CD4-positive, alpha-beta T cell treated with Interferon alpha-2 for 1 hour (primary cell): ENCODE measurements at regions not wholly inside any gene's neighbourhood (a gene's known extent, or its start where the extent isn't known, plus 50 kb on each side); places are given as distances from the start of the nearest gene placed in this dataset.
"Not testable (repeated sequence)": the region's sequence is repeated elsewhere in the genome, so short reads cannot be mapped to it uniquely, and the experiment has no call there.

Source experiments
- DNase-seq, 2 donors: peaks; one replicate each; pipeline ENCODE4 v3.0.0-alpha.2; 2020 to 2022

GRCh38 chr4:57993944-57994343 is 883.8 kb upstream of the IGFBP7 start:
- DNase-seq: no peak

DNA sequence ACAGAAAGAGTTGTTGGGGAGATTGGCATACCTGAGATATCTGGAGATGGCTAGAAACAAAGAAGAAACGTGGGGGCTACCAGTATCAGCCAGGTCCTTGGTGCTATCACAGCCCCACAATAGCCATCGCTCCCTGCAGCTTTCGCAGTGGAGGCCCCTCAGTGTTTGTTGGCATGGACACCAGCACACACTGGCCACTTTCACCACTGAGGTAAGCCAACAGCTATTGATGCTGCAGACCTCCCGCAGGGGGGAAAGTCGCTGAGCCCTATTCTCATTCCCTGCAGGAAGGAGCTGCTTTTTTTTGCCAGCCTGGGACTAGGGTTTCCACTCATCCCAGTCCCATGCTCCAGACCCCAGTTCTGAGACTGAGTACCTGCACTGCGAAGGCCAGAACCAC is 879.2 kb upstream of the IGFBP7 start:
- DNase-seq: no peak

DNA sequence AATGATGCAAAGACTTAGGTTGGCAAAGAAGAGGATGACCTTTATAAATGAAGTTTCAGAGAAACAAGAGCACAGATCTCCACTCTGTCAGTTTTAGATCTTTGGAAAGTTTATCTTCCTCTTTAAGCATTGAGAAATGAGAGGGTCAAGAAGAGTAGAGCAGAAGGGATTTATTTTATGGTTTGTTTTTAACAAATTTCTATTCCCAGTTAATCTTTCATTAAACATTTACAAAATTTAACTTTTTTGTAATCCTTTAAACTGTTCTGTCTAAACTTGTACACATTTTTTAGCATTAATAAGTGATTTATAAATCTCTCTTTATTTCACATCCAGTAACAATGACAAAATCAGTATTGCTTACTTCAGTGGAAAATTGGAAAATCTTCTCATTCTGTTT is 875.0 kb upstream of the IGFBP7 start:
- no peak for DNase-seq

GRCh38 chr4:57981123-57981522 is 870.9 kb upstream of the IGFBP7 start:
- no peak for DNase-seq

DNA sequence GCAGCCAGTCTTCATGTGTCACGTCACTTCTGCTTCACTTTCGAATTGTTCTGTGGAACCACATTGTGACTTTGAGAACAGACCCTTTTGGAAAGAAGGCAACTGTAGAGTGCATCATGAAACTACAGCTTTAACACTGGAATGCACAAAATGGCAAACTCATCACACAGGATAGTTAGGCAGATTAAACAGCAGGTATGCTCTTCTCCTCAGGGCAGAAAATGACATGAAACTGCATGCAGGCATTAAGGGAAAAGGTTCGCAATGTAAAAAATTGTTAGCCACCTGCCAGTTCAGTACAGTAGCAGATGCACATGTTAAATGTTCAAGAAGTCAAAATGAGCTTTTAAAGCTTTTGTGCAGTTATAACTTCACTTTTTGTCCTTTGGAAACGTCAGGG is 864.6 kb upstream of the IGFBP7 start:
- DNase-seq: no peak

- DNase-seq: no peak
These were observed 863.6 kb upstream of the IGFBP7 start for GRCh38 chr4:57973819-57974218.

- DNase-seq: no peak
These were observed 861.1 kb upstream of the IGFBP7 start for GRCh38 chr4:57971261-57971660.

DNA sequence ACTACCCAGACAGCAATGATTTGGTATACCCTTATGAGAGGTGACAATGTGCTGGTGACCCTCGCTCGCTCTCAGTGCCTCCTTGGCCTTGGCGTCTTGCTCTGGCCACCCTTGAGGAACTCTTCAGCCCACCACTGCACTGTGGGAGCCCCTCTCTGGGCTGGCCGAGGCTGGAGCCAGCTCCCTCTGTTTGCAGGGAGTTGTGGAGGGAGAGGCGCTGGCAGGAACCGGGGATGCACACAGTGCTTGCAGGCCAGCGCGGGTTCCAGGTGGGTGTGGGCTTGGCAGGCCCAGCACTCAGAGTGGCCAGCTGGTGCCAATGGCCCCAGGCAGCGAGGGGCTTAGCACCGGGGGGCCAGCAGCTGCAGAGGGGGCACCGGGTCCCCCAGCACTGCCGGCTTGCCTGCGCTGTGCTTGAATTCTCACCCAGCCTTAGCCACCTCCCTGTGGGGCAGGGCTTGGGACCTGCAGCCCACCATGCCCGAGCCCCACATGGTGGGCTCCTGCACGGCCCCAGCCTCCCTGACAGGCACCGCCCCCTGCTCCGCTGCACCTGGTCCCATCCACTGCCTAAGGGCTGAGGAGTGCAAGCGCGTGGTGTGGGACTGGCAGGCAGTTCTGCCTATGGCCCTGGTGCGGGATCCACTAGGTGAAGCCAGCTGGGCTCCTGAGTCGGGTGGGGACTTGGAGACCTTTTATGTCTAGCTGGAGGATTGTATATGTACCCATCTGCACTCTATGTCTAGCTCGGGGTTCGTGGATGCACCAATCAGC is 857.0 kb upstream of the IGFBP7 start:
- DNase-seq: no peak

- DNase-seq: not testable (repeated sequence)
These were observed 855.2 kb upstream of the IGFBP7 start for GRCh38 chr4:57965431-57965830.

- no peak for DNase-seq
These were observed 835.1 kb upstream of the IGFBP7 start for GRCh38 chr4:57945298-57945697.

DNA sequence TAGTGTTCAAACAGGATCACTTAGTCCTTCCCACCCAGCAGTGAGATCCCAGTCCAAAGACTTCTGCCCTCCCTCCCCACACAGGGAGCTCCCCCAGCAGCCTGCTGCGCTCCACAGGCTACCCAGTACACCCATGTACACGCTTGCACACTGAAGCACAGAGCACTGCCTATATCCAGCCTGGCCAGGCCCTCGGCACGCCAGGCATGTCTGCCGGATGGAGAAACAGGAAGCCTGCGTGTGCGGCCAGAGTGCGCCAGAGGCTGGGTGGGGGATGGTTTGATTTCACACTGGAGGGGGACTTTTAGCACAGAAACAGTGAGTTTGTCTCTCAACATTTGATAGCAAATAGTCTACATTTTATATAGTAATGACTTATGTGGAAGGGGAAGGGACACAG is 833.5 kb upstream of the IGFBP7 start:
- no peak for DNase-seq

DNA sequence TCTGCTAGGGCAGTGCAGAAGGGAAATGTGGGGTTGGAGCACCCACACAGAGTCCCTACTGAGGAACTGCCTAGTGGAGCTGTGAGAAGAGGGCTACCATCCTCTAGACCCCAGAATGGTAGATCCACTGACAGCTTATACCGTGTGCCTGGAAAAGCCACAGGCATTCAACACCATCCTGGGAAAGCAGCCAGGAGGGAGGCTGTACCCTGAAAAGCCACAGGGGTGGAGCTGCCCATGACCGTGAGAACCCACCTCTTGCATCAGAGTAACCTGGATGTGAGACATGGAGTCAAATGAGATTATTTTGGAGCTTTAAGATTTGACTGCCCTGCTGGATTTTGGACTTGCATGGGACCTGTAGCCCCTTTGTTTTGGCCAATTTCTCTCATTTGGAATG is 827.1 kb upstream of the IGFBP7 start:
- DNase-seq: not testable (repeated sequence)

DNA sequence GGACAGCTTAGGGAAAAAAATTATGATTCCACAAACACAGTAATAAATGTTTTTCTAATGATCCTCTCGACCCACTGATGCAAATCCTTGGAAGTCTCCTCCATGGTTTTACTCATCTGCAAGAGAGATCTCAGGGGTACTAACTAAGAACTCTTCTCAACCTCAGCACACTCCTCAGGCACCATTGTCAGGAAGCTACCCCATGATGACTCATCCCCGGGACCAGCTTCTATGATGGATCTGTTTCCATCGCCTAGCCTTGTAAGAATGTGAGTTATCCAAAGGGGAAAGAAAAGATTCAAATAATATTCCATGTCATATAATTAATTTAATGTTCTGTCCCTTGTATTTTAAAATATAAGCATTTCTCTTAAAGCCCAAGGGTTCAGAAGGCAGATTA is 816.1 kb upstream of the IGFBP7 start:
- DNase-seq: no peak

GRCh38 chr4:57924951-57925350 is 814.8 kb upstream of the IGFBP7 start:
- no peak for DNase-seq

GRCh38 chr4:57916479-57916878 is 806.3 kb upstream of the IGFBP7 start:
- DNase-seq: no peak

DNA sequence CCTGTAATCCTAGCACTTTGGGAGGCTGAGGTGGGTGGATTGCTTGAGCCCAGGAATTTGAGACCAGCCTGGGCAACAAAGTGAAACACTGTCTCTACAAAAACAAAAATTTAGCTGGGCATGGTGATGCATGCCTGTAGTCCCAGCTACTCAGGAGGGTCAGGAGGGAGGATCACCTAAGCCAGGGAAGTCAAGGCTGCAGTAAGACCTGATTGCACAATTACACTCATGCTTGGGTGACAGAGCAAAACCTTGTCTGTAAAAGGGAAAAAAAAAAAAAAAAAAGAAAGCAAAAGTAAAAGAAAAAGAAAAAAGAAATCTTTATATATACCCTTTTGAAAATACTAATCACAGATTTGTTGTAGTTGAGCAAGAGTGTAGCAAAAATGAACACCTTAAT is 801.0 kb upstream of the IGFBP7 start:
- no peak for DNase-seq

GRCh38 chr4:57910151-57910550 is 800.0 kb upstream of the IGFBP7 start:
- DNase-seq: no peak

- DNase-seq: no peak
These were observed 795.8 kb upstream of the IGFBP7 start for GRCh38 chr4:57905965-57906364.

DNA sequence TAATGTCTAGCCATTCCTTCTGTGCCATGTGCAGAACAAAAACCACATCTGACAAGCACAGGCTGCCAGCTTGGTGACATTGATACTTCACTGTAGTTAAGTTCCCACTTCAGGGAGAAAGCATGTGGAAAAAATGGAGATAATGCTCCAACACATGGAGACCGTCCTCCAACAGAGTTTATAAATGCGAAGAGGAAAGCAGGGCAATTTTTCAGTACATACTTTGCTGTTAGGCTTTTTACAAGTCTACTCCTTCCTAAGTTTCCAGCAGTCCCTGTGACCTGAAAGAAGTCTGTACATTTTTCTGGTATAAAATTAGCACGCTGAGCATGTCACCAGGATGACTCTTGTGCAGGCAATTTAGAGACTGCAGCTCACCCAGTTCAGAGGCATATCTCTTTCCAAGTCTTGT is 766.9 kb upstream of the IGFBP7 start:
- DNase-seq: no peak

- DNase-seq: no peak
These were observed 765.7 kb upstream of the IGFBP7 start for GRCh38 chr4:57875829-57876392.

DNA sequence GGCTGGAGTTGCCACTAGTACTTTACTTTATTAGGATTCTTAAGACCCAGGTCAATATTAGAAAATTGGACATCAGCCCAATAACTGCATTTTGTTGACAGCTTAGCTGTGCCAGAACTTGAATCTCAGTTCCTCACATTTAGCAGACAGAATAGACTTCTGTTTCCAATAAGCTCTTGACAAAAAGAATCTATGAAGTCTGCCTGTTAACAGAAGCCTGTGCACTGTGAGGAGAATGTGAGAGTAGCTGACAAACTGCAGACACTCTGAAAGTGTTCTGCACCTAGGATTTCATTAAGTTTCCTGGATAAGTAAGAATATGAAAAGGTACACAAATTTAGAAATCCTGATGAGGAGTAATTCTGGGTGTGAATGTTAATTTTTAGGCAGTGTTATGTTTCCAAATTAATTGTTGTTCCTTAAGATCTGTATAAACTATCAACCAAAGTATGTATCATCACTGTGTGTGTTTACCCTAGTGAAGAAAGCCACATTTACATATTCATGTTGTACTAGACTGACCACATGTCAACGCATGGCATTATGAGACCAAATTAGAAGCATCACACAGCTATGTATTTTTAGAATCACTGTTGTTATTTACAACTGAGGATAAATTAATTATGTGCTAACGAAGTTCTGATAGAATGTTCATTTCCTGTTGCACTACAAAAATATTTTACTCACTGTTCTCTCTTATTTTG is 756.4 kb upstream of the IGFBP7 start:
- DNase-seq: no peak

- no peak for DNase-seq
These were observed 755.1 kb upstream of the IGFBP7 start for GRCh38 chr4:57865264-57865663.

DNA sequence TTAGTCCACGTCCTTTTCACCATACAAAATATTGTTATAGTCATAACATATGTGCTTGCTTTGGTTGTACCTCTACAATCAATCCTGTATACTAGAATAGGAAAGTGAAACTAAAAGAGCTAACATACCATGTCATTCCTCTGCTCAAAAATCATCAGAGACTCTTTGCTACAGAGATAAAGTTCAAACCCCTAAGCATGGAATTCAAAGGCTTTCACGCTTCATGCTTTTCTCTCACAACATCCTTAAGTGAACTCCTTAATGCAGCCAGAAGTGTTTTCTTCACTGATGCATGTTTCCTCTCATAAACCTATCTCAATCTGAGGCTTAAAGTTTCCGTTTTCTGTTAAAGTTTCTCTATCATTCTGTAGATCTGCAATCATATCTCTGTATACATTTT is 744.6 kb upstream of the IGFBP7 start:
- no peak for DNase-seq

DNA sequence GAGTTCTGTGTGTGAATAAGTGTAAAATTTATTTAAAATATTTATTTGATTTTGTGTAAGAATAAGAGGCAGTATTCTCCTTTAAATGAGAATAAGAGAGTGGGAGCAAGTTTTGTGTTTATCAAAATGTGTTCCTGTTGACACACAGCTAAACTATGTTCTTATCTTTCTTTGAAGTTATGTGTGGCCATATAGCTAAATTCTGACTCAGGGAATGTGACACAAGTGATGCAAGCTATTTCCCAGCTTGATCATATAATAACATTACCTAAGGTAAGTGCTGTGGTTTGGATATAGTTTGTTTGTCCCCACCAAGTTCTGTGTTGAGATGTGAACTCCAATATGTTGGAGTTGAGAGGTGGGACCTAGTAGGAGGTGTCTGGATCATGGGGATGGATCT is 740.0 kb upstream of the IGFBP7 start:
- no peak for DNase-seq
